ENCODE measurements at regions not wholly inside any gene's neighbourhood (a gene's known extent, or its start where the extent isn't known, plus 50 kb on each side); places are given as distances from the start of the nearest gene placed in this dataset.

- no peak overlapping the region for H3K4me3 ChIP-seq (ENCODE audit: low read depth, low read length)
- no peak for TF ChIP-seq CTCF (IDR thresholded peaks at IDR 0.05; ENCODE audit: low read depth, low read length)
These were observed 124.7 kb upstream of the SPATS2L start for GRCh38 chr2:200181755-200182154.

GRCh38 chr2:200184748-200185627 is 121.5 kb upstream of the SPATS2L start:
- no peak overlapping the region for H3K4me3 ChIP-seq (ENCODE audit: low read depth, low read length)
- no peak for TF ChIP-seq CTCF (IDR thresholded peaks at IDR 0.05; ENCODE audit: low read depth, low read length)

- TF ChIP-seq CTCF (IDR thresholded peaks at IDR 0.05; ENCODE audit: low read depth, low read length): no peak
- H3K4me3 ChIP-seq (ENCODE audit: low read depth, low read length): no peak overlapping the region
These were observed 120.9 kb upstream of the SPATS2L start for GRCh38 chr2:200185628-200186000.

- no peak overlapping the region for H3K4me3 ChIP-seq (ENCODE audit: low read depth, low read length)
- no peak for TF ChIP-seq CTCF (IDR thresholded peaks at IDR 0.05; ENCODE audit: low read depth, low read length)
These were observed 120.5 kb upstream of the SPATS2L start for GRCh38 chr2:200186002-200186401.

- H3K4me3 ChIP-seq (ENCODE audit: low read depth, low read length): no peak overlapping the region
- TF ChIP-seq CTCF (IDR thresholded peaks at IDR 0.05; ENCODE audit: low read depth, low read length): no peak
These were observed 117.6 kb upstream of the SPATS2L start for GRCh38 chr2:200188876-200189275.

GRCh38 chr2:200189964-200190363 is 116.5 kb upstream of the SPATS2L start:
- no peak overlapping the region for H3K4me3 ChIP-seq (ENCODE audit: low read depth, low read length)

More at GRCh38 chr2:200189964-200190363, 116.5 kb upstream of the SPATS2L start:
- no peak for TF ChIP-seq CTCF (IDR thresholded peaks at IDR 0.05; ENCODE audit: low read depth, low read length)
